Peyer's patch (tissue), 4 donors: ENCODE measurements at regions not wholly inside any gene's neighbourhood (a gene's known extent, or its start where the extent isn't known, plus 50 kb on each side); places are given as distances from the start of the nearest gene placed in this dataset.

ENCODE experiments used
- DNase-seq, 3 donors: peaks; one replicate each; pipeline ENCODE4 v3.0.0-alpha.2; 2017 to 2019
- H3K27ac ChIP-seq, 4 donors: fragments of 200-600 bp; sonication (generic); one replicate each; pipeline ENCODE4 v1.5.1; 2016 to 2019
- H3K27me3 ChIP-seq, 2 donors: fragments of 200-600 bp; sonication (generic); one replicate each; pipeline ENCODE4 v1.5.1; 2019
- H3K36me3 ChIP-seq, 3 donors: fragments of 200-600 bp; sonication (generic); one replicate each; pipeline ENCODE4 v1.5.1; 2016 to 2019
- H3K4me1 ChIP-seq, 4 donors: fragments of 200-600 bp; sonication (generic); one replicate each; pipeline ENCODE4 v1.5.1; 2016 to 2019
- H3K4me3 ChIP-seq, 4 donors: fragments of 200-600 bp; sonication (generic); 1 replicate in 3 of 4; 2 replicates in 1 of 4; pipeline ENCODE4 v1.5.1; 2016 to 2019; ENCODE audit warnings: mild to moderate bottlenecking in 1 of 4
- H3K9me3 ChIP-seq, 4 donors: fragments of 200-600 bp; sonication (generic); one replicate each; pipeline ENCODE4 v1.5.1; 2016 to 2019; ENCODE audit warnings: mild to moderate bottlenecking in 1 of 4
- CTCF ChIP-seq, 6 experiments: fragments of 450-650 bp in 4 of 6; fragments of 200-600 bp in 2 of 6; sonication (generic) in 1 of 6; IDR thresholded peaks; one replicate each; pipeline ENCODE4 v1.5.1; 2017 to 2019; ENCODE audit warnings: antibody characterized with exemption in 6 of 6, mild to moderate bottlenecking in 3 of 6, moderate library complexity in 1 of 6
- POLR2A ChIP-seq, 2 donors: fragments of 450-650 bp; IDR thresholded peaks; one replicate each; pipeline ENCODE4 v1.5.1; 2017; ENCODE audit warnings: antibody characterized with exemption in 2 of 2, mild to moderate bottlenecking in 2 of 2, moderate library complexity in 2 of 2

GRCh38 chr12:77736219-77736965 is 94.3 kb upstream of the NAV3 start:
- TF ChIP-seq POLR2A (IDR thresholded peaks at IDR 0.05), result no peak
- TF ChIP-seq CTCF (IDR thresholded peaks at IDR 0.05), result no peak
- Histone ChIP-seq H3K9me3 (no peaks in the 10 kb centered on the region), H3K36me3 (no peaks in the 10 kb centered on the region), H3K4me3 (no peak overlapping the region), H3K4me1 (no peaks in the 10 kb centered on the region), H3K27ac (no peak overlapping the region), H3K27me3 (no peaks in the 10 kb centered on the region)
- no peak for DNase-seq

DNA sequence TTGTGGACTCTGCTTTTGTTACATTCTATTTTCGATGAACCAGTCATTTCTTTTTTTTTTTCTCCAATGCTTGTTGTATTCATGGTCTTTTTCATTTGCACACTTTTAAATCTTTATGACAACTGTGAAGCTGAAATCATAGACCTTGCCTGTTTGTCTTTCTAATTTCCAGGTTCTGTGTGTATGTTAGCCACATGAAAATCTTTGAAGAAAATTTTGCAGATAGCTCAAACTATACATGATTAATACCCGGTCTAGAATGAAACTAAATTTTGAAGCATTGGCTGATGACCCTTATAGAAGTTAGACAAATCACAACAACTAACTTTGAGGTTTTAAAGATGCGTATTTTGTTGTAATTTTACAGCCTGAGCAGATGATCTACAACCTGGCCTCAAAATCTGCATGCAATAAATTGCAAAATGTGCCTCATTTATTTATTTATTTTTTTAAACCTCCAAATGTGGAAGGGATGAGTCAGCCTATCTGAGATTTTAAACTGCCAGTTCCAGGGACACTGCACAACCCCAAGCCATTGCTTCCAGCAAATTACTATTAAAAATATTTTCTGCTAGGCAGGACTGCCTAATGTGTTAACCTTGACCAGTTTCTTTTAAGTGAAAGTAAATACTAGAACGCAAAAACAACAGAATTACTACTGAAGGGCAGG is 96.3 kb upstream of the NAV3 start:
- no peak for DNase-seq
- TF ChIP-seq POLR2A (IDR thresholded peaks at IDR 0.05), result no peak
- TF ChIP-seq CTCF (IDR thresholded peaks at IDR 0.05), result no peak
- no peak overlapping the region for H3K4me3 ChIP-seq
- H3K36me3 ChIP-seq, result no peaks in the 10 kb centered on the region
- H3K9me3 ChIP-seq, result no peaks in the 10 kb centered on the region
- H3K27ac ChIP-seq, result no peak overlapping the region
- H3K4me1 ChIP-seq, result no peaks in the 10 kb centered on the region
- H3K27me3 ChIP-seq, result no peaks in the 10 kb centered on the region

- no peak for DNase-seq
- H3K27me3 ChIP-seq, result no peaks in the 10 kb centered on the region
- H3K27ac ChIP-seq, result no peak overlapping the region
- H3K36me3 ChIP-seq, result no peaks in the 10 kb centered on the region
- H3K4me3 ChIP-seq, result no peak overlapping the region
- TF ChIP-seq POLR2A (IDR thresholded peaks at IDR 0.05) (no peak), CTCF (IDR thresholded peaks at IDR 0.05) (no peak)
- no peaks in the 10 kb centered on the region for H3K4me1 ChIP-seq
- H3K9me3 ChIP-seq, result no peaks in the 10 kb centered on the region
These were observed 102.7 kb upstream of the NAV3 start for GRCh38 chr12:77728018-77728417.

DNA sequence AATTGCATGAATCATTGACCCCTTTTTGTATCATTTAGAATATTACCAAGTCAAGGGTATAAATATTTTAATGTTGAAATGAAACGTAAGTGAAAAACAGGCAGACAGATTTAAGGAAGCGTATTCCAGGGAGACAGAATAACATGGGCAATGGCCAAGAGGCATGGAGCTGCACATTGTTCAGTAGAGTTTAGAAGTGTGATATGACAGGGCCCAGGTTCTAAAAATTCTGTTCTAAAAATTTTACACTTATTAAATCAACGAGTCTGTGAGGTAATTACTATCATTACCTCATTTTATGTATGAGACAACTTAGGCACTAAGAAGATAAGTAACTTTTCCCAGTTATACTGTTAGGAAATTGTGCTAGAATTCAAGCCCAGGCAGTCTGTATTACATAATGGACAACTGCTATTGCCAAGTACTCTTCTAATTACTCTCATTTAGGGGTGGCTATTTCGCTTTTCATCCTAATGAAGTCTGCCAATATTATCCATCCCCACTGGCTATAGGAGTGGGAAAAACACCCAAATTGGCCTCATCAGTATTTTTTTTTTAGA is 103.2 kb upstream of the NAV3 start:
- Histone ChIP-seq H3K27ac (no peak overlapping the region), H3K36me3 (no peaks in the 10 kb centered on the region), H3K9me3 (no peaks in the 10 kb centered on the region), H3K27me3 (no peaks in the 10 kb centered on the region), H3K4me3 (no peak overlapping the region), H3K4me1 (no peaks in the 10 kb centered on the region)
- DNase-seq, result no peak
- TF ChIP-seq CTCF (IDR thresholded peaks at IDR 0.05), result no peak
- TF ChIP-seq POLR2A (IDR thresholded peaks at IDR 0.05), result no peak

GRCh38 chr12:77725611-77726010 is 105.1 kb upstream of the NAV3 start:
- TF ChIP-seq CTCF (IDR thresholded peaks at IDR 0.05) (no peak), POLR2A (IDR thresholded peaks at IDR 0.05) (no peak)
- Histone ChIP-seq H3K36me3 (no peaks in the 10 kb centered on the region), H3K4me1 (no peaks in the 10 kb centered on the region), H3K27me3 (no peaks in the 10 kb centered on the region), H3K27ac (no peak overlapping the region), H3K4me3 (no peak overlapping the region), H3K9me3 (no peaks in the 10 kb centered on the region)
- no peak for DNase-seq
